ENCODE measurements at regions not wholly inside any gene's neighbourhood (a gene's known extent, or its start where the extent isn't known, plus 50 kb on each side); places are given as distances from the start of the nearest gene placed in this dataset.

DNA sequence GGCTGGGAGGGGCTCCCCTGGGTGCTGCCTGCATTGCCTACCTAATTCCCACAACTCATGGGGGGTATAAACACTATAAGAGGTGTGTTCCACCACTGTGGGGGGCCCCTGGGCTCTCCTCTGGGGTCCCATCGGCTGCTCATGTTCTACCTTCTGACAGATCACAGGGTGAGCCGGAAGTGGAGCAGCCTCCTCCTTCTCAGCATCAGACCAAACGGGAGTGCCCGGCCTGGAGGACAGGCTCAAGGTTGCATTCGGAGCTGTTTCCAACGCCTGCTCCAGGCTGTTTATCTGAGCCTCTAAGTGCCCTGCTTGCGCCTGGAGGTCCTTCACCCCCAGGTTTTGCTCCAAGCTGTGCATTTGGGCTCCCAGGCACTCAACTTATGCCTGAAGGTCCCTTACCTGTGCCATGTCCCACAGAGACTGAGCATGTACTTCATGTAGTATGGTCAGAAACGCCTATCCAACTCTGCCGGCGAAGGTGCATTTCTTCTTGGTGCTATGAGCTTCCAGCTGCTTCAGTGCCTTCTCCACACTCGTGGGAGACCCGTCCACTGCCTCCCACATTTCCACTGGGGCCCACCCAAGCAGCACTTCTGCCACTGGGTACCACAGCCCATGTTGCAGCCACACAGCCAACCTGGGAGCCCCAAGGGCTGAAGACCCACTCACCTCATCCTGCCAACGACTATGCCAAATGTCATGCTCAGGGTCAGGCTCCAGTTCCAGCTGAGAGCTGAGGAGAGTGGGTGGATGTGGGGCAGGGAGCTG lies 232.1 kb downstream of the IGSF11 start:
- TF ChIP-seq, protein P1, sequence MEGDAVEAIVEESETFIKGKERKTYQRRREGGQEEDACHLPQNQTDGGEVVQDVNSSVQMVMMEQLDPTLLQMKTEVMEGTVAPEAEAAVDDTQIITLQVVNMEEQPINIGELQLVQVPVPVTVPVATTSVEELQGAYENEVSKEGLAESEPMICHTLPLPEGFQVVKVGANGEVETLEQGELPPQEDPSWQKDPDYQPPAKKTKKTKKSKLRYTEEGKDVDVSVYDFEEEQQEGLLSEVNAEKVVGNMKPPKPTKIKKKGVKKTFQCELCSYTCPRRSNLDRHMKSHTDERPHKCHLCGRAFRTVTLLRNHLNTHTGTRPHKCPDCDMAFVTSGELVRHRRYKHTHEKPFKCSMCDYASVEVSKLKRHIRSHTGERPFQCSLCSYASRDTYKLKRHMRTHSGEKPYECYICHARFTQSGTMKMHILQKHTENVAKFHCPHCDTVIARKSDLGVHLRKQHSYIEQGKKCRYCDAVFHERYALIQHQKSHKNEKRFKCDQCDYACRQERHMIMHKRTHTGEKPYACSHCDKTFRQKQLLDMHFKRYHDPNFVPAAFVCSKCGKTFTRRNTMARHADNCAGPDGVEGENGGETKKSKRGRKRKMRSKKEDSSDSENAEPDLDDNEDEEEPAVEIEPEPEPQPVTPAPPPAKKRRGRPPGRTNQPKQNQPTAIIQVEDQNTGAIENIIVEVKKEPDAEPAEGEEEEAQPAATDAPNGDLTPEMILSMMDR (IDR thresholded peaks at IDR 0.05) = no peak
- no peak for TF ChIP-seq POLR2A (IDR thresholded peaks at IDR 0.05)

Measured in Peyer's patch (tissue), 4 donors.